Neural cell (in vitro differentiated cells): ENCODE measurements at regions not wholly inside any gene's neighbourhood (a gene's known extent, or its start where the extent isn't known, plus 50 kb on each side); places are given as distances from the start of the nearest gene placed in this dataset.

Source experiments
- H2AFZ ChIP-seq: fragments of 200-600, 300-800 bp; sonication (generic), shearing (Covaris generic); 2 replicates; pipeline ENCODE4 v1.6.0; 2014; ENCODE audit warnings: low read depth, mild to moderate bottlenecking, antibody characterized with exemption, low read length, moderate library complexity
- H3F3A ChIP-seq: fragments of 200-600 bp; shearing (Covaris generic); 2 replicates; pipeline ENCODE4 v1.6.1; 2016; ENCODE audit warnings: mild to moderate bottlenecking, moderate library complexity, mixed read lengths, antibody characterized with exemption, low read length; ENCODE audit not compliant: insufficient read depth, poor library complexity, severe bottlenecking
- H3K27ac ChIP-seq: fragments of 200-600, 300-800 bp; sonication (generic), shearing (Covaris generic); 2 replicates; pipeline ENCODE4 v1.5.1; 2014; ENCODE audit warnings: mild to moderate bottlenecking, low read length, moderate library complexity
- H3K27me3 ChIP-seq: fragments of 300-800, 200-600 bp; sonication (generic), shearing (Covaris generic); 2 replicates; pipeline ENCODE4 v1.6.0; 2014; ENCODE audit warnings: mild to moderate bottlenecking, low read depth, low read length, moderate library complexity; ENCODE audit not compliant: insufficient read depth
- H3K36me3 ChIP-seq: fragments of 300-800, 200-600 bp; sonication (generic), shearing (Covaris generic); 2 replicates; pipeline ENCODE4 v1.5.1; 2014; ENCODE audit warnings: mild to moderate bottlenecking, antibody characterized with exemption, low read length, moderate library complexity; ENCODE audit not compliant: insufficient read depth
- H3K4me2 ChIP-seq: fragments of 300-800, 200-600 bp; sonication (generic), shearing (Covaris generic); 2 replicates; pipeline ENCODE4 v1.6.0; 2014; ENCODE audit warnings: mild to moderate bottlenecking, low read length
- H3K4me3 ChIP-seq: fragments of 300-800, 200-600 bp; sonication (generic), shearing (Covaris generic); 2 replicates; pipeline ENCODE4 v1.5.1; 2014; ENCODE audit warnings: mild to moderate bottlenecking, low read length, moderate library complexity
- H3K79me2 ChIP-seq: fragments of 200-600 bp; shearing (Covaris generic); replicated peaks from 2 replicates; pipeline ENCODE4 v1.6.0; 2014; ENCODE audit warnings: mild to moderate bottlenecking, low read length, moderate library complexity; ENCODE audit not compliant: insufficient read depth
- H3K9ac ChIP-seq: fragments of 300-800, 200-600 bp; sonication (generic), shearing (Covaris generic); 2 replicates; pipeline ENCODE4 v1.6.1; 2016; ENCODE audit warnings: mild to moderate bottlenecking, low read length, mixed read lengths
- H3K9me2 ChIP-seq: fragments of 200-600 bp; shearing (Covaris generic); 2 replicates; pipeline ENCODE4 v1.6.1; 2016; ENCODE audit warnings: mild to moderate bottlenecking, low read length, mixed read lengths; ENCODE audit not compliant: insufficient read depth
- H3K9me3 ChIP-seq: fragments of 200-600, 300-800 bp; sonication (generic), shearing (Covaris generic); 2 replicates; pipeline ENCODE4 v1.6.1; 2016; ENCODE audit warnings: mild to moderate bottlenecking, mixed run types, low read length, moderate library complexity, mixed read lengths
- H4K20me1 ChIP-seq: fragments of 200-600 bp; shearing (Covaris generic); 2 replicates; pipeline ENCODE4 v1.6.1; 2016; ENCODE audit warnings: mild to moderate bottlenecking, mixed run types; ENCODE audit not compliant: insufficient read depth
- EP300 ChIP-seq: fragments of 450-650 bp; conservative IDR thresholded peaks from 2 replicates; pipeline ENCODE4 v1.6.1; 2014; ENCODE audit warnings: antibody characterized with exemption, mild to moderate bottlenecking, moderate library complexity; ENCODE audit not compliant: poor library complexity, severe bottlenecking
- EZH2 ChIP-seq: fragments of 200-600, 300-800 bp; shearing (Covaris generic), sonication (generic); IDR thresholded peaks from 2 replicates; pipeline ENCODE4 v1.6.1; 2014; ENCODE audit warnings: antibody characterized with exemption, low read length, borderline replicate concordance, mild to moderate bottlenecking; ENCODE audit not compliant: insufficient read depth, poor library complexity, severe bottlenecking
- MXI1 ChIP-seq: fragments of 450-650 bp; conservative IDR thresholded peaks from 2 replicates; pipeline ENCODE4 v1.6.1; 2014; ENCODE audit warnings: antibody characterized with exemption, mild to moderate bottlenecking; ENCODE audit not compliant: poor library complexity, severe bottlenecking
- POLR2AphosphoS5 ChIP-seq: IDR thresholded peaks from 2 replicates; pipeline ENCODE4 v1.6.1; 2012
- RAD21 ChIP-seq: fragments of 450-650 bp; conservative IDR thresholded peaks from 2 replicates; pipeline ENCODE4 v1.6.1; 2014; ENCODE audit warnings: antibody characterized with exemption, mild to moderate bottlenecking, moderate library complexity
- SMC3 ChIP-seq: fragments of 450-650 bp; conservative IDR thresholded peaks from 2 replicates; pipeline ENCODE4 v1.6.1; 2014; ENCODE audit warnings: antibody characterized with exemption, mild to moderate bottlenecking, moderate library complexity; ENCODE audit not compliant: poor library complexity
- TAF1 ChIP-seq: IDR thresholded peaks from 2 replicates; pipeline ENCODE4 v1.6.1; 2012; ENCODE audit warnings: low read depth
- TF ChIP-seq, protein P1 (sequence below): fragments of 450-650 bp; IDR thresholded peaks from 2 replicates; pipeline ENCODE4 v1.5.1; 2014; ENCODE audit warnings: antibody characterized with exemption, mild to moderate bottlenecking, moderate library complexity; ENCODE audit not compliant: poor library complexity, severe bottlenecking
- TF ChIP-seq, protein P2 (sequence below): IDR thresholded peaks from 2 replicates; pipeline ENCODE4 v1.6.1; 2012; ENCODE audit warnings: borderline replicate concordance

DNA sequence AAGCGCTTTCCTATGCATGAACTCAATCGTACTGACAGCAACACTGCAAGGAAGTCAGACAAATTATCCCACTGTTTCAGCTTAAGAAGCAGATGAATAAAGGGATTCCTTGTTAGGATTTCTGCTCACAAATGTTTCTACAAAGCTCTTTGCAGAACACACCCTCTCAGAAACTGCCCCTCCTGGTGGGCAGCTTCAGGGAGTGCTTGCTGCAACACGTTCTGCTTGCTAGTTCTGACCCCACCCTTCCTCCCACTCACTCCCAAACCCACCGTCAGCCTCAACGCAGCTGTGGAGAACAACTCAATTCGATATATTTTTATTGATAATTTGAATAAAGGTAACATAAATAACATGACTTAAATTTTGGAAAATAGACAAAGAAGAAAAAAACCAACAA is 250.8 kb upstream of the PRDM1 start:
- TF ChIP-seq TAF1 (no peak), POLR2AphosphoS5 (no peak), EP300 (no peak), SMC3 (no peak), EZH2 (no peak), MXI1 (no peak), RAD21 (no peak)
- TF ChIP-seq, protein P1, sequence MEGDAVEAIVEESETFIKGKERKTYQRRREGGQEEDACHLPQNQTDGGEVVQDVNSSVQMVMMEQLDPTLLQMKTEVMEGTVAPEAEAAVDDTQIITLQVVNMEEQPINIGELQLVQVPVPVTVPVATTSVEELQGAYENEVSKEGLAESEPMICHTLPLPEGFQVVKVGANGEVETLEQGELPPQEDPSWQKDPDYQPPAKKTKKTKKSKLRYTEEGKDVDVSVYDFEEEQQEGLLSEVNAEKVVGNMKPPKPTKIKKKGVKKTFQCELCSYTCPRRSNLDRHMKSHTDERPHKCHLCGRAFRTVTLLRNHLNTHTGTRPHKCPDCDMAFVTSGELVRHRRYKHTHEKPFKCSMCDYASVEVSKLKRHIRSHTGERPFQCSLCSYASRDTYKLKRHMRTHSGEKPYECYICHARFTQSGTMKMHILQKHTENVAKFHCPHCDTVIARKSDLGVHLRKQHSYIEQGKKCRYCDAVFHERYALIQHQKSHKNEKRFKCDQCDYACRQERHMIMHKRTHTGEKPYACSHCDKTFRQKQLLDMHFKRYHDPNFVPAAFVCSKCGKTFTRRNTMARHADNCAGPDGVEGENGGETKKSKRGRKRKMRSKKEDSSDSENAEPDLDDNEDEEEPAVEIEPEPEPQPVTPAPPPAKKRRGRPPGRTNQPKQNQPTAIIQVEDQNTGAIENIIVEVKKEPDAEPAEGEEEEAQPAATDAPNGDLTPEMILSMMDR = no peak
- TF ChIP-seq, protein P2, sequence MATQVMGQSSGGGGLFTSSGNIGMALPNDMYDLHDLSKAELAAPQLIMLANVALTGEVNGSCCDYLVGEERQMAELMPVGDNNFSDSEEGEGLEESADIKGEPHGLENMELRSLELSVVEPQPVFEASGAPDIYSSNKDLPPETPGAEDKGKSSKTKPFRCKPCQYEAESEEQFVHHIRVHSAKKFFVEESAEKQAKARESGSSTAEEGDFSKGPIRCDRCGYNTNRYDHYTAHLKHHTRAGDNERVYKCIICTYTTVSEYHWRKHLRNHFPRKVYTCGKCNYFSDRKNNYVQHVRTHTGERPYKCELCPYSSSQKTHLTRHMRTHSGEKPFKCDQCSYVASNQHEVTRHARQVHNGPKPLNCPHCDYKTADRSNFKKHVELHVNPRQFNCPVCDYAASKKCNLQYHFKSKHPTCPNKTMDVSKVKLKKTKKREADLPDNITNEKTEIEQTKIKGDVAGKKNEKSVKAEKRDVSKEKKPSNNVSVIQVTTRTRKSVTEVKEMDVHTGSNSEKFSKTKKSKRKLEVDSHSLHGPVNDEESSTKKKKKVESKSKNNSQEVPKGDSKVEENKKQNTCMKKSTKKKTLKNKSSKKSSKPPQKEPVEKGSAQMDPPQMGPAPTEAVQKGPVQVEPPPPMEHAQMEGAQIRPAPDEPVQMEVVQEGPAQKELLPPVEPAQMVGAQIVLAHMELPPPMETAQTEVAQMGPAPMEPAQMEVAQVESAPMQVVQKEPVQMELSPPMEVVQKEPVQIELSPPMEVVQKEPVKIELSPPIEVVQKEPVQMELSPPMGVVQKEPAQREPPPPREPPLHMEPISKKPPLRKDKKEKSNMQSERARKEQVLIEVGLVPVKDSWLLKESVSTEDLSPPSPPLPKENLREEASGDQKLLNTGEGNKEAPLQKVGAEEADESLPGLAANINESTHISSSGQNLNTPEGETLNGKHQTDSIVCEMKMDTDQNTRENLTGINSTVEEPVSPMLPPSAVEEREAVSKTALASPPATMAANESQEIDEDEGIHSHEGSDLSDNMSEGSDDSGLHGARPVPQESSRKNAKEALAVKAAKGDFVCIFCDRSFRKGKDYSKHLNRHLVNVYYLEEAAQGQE = no peak

GRCh38 chr6:105833959-105834947 is 251.9 kb upstream of the PRDM1 start:
- H3K9ac ChIP-seq = no peak overlapping the region
- no peaks in the 10 kb centered on the region for H3K27me3 ChIP-seq
- H3K9me2 ChIP-seq = no peaks in the 10 kb centered on the region
- no peak for TF ChIP-seq EZH2
- TF ChIP-seq, protein P2 = no peak
- TF ChIP-seq, protein P1 = no peak
- no peak for TF ChIP-seq RAD21
- no peak for TF ChIP-seq SMC3
- no peak for TF ChIP-seq TAF1
- no peak for TF ChIP-seq POLR2AphosphoS5
- TF ChIP-seq MXI1 = no peak
- no peak for TF ChIP-seq EP300
- no peaks in the 10 kb centered on the region for H3F3A ChIP-seq
- no peaks in the 10 kb centered on the region for H3K36me3 ChIP-seq
- no peak overlapping the region for H2AFZ ChIP-seq
- no peak overlapping the region for H3K4me2 ChIP-seq
- no peak overlapping the region for H3K4me3 ChIP-seq
- H4K20me1 ChIP-seq = no peaks in the 10 kb centered on the region
- no peaks in the 10 kb centered on the region for H3K9me3 ChIP-seq
- no peaks in the 10 kb centered on the region for H3K79me2 ChIP-seq
- no peak overlapping the region for H3K27ac ChIP-seq

More for the DNA sequence above, 250.8 kb upstream of the PRDM1 start:
- no peaks in the 10 kb centered on the region for H4K20me1 ChIP-seq
- H3K27me3 ChIP-seq = no peaks in the 10 kb centered on the region
- no peak overlapping the region for H3K4me3 ChIP-seq
- no peaks in the 10 kb centered on the region for H3K9me3 ChIP-seq
- no peaks in the 10 kb centered on the region for H3K36me3 ChIP-seq
- H3K4me2 ChIP-seq = no peak overlapping the region
- no peak overlapping the region for H3K9ac ChIP-seq
- H3K79me2 ChIP-seq = no peaks in the 10 kb centered on the region
- H3K27ac ChIP-seq = no peak overlapping the region
- no peaks in the 10 kb centered on the region for H3K9me2 ChIP-seq
- no peak overlapping the region for H2AFZ ChIP-seq
- H3F3A ChIP-seq = no peaks in the 10 kb centered on the region
